Neural progenitor cell (in vitro differentiated cells): ENCODE measurements at regions not wholly inside any gene's neighbourhood (a gene's known extent, or its start where the extent isn't known, plus 50 kb on each side); places are given as distances from the start of the nearest gene placed in this dataset.

Source experiments
- DNase-seq: peaks from one replicate; pipeline ENCODE4 v3.0.0-alpha.2; 2016; ENCODE audit warnings: low spot score
- H2AFZ ChIP-seq: fragments of 200-600 bp; sonication (generic); replicated peaks from 2 replicates; pipeline ENCODE4 v1.6.1; 2016; ENCODE audit warnings: antibody characterized with exemption
- H3F3A ChIP-seq: fragments of 200-600 bp; sonication (generic); 2 replicates; pipeline ENCODE4 v1.6.1; 2016; ENCODE audit warnings: antibody characterized with exemption, low read depth
- H3K27ac ChIP-seq: fragments of 200-600 bp; sonication (generic); 2 replicates; pipeline ENCODE4 v1.5.1; 2016; ENCODE audit warnings: mild to moderate bottlenecking
- H3K27me3 ChIP-seq: fragments of 200-600 bp; sonication (generic); 2 replicates; pipeline ENCODE4 v1.6.1; 2016; ENCODE audit warnings: mild to moderate bottlenecking, moderate library complexity
- H3K36me3 ChIP-seq: fragments of 200-600 bp; sonication (generic); 2 replicates; pipeline ENCODE4 v1.5.1; 2016
- H3K4me1 ChIP-seq: fragments of 200-600 bp; sonication (generic); 2 replicates; pipeline ENCODE4 v1.6.1; 2016; ENCODE audit warnings: mixed run types
- H3K4me2 ChIP-seq: fragments of 200-600 bp; sonication (generic); 2 replicates; pipeline ENCODE4 v1.6.1; 2016
- H3K4me3 ChIP-seq: fragments of 200-600 bp; sonication (generic); 2 replicates; pipeline ENCODE4 v1.5.1; 2016
- H3K79me2 ChIP-seq: fragments of 200-600 bp; sonication (generic); 2 replicates; pipeline ENCODE4 v1.6.1; 2016; ENCODE audit warnings: low read depth
- H3K9ac ChIP-seq: fragments of 200-600 bp; sonication (generic); 2 replicates; pipeline ENCODE4 v1.6.1; 2016
- H3K9me3 ChIP-seq: fragments of 200-600 bp; sonication (generic); 2 replicates; pipeline ENCODE4 v1.5.1; 2016; ENCODE audit warnings: low read depth
- H4K20me1 ChIP-seq: fragments of 200-600 bp; sonication (generic); 2 replicates; pipeline ENCODE4 v1.6.1; 2016; ENCODE audit warnings: low read depth
- H3K27ac Mint-ChIP-seq: 3 replicates; pipeline ENCODE4 v1.8.0; 2021; ENCODE audit warnings: mixed read lengths
- H3K27me3 Mint-ChIP-seq: 2 replicates; pipeline ENCODE4 v1.8.0; 2022; ENCODE audit warnings: low read depth, mild to moderate bottlenecking, inconsistent platforms, moderate library complexity, mixed read lengths; ENCODE audit not compliant: insufficient read depth
- H3K36me3 Mint-ChIP-seq: 3 replicates; pipeline ENCODE4 v1.8.0; 2021; ENCODE audit warnings: mixed read lengths
- H3K4me1 Mint-ChIP-seq: 3 replicates; pipeline ENCODE4 v1.8.0; 2021; ENCODE audit warnings: mixed read lengths
- H3K4me3 Mint-ChIP-seq: 3 replicates; pipeline ENCODE4 v1.8.0; 2021; ENCODE audit warnings: mild to moderate bottlenecking, moderate library complexity, mixed read lengths
- H3K9me3 Mint-ChIP-seq: 3 replicates; pipeline ENCODE4 v1.8.0; 2020; ENCODE audit warnings: mixed read lengths
- EZH2 ChIP-seq: fragments of 200-600 bp; sonication (generic); IDR thresholded peaks from 2 replicates; pipeline ENCODE4 v1.6.1; 2017; ENCODE audit warnings: antibody characterized with exemption, mild to moderate bottlenecking, moderate library complexity
- EZH2phosphoT487 ChIP-seq: fragments of 200-600 bp; sonication (generic); IDR thresholded peaks from 2 replicates; pipeline ENCODE4 v1.6.1; 2017; ENCODE audit warnings: antibody characterized with exemption
- TF ChIP-seq, protein P1 (sequence below): fragments of 200-600 bp; sonication (generic); IDR thresholded peaks from 2 replicates; pipeline ENCODE4 v1.5.1; 2017; ENCODE audit warnings: antibody characterized with exemption, mild to moderate bottlenecking

DNA sequence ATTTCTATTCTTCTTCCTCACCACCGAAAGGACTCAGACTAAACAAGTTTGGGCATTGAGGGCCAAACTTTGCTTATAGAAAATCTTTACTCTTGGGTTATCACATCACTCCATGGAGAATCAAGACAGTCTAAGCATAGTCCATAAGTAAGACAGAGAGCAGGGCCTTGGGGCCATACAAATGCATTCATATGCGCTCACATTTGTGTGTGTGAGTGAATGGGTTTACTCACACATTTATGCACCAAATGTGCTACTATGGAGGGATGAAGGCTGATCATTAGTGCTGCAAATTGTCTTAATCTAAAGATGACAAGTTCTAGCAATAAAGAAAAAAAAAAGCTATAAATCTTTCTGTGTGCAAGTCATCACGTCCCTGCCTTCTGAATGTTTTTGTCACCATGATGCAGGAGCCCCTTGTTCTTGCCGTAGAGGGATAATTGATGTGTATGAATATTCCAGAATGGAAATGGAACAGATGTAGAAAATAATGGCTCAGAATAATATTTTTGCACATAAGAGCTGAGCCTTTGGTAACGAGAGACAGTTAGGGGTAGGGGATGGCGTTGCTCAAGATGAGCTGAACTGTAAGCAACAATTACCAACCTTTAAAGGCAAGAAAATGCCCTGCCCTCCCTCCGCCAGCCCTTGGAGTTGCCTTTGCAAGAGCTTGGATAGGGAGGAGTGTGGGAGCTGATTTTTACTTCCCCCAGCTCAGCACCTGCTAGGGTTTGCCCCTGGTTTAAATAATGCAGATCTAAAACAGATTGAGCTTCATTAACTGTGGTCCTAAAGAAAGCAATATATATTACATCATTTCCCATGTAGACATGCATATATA lies 52.3 kb upstream of the IKBKE start:
- no peak overlapping the region for H3K9ac ChIP-seq
- H3K4me3 ChIP-seq = no peak overlapping the region
- no peak overlapping the region for H3K4me3 Mint-ChIP-seq
- DNase-seq = no peak
- H3K4me1 ChIP-seq = no peaks in the 10 kb centered on the region
- H3K4me1 Mint-ChIP-seq = peaks cover 23% of the 10 kb centered on the region
- H3K27ac ChIP-seq = no peak overlapping the region
- no peaks in the 10 kb centered on the region for H3F3A ChIP-seq
- H3K9me3 ChIP-seq = no peaks in the 10 kb centered on the region
- no peaks in the 10 kb centered on the region for H3K79me2 ChIP-seq
- H3K27ac Mint-ChIP-seq = no peak overlapping the region
- no peaks in the 10 kb centered on the region for H3K27me3 Mint-ChIP-seq
- H3K4me2 ChIP-seq = no peak overlapping the region
- H3K9me3 Mint-ChIP-seq = no peaks in the 10 kb centered on the region
- H3K36me3 Mint-ChIP-seq = peaks cover 35% of the 10 kb centered on the region
- H4K20me1 ChIP-seq = peaks cover under 1% of the 10 kb centered on the region
- no peaks in the 10 kb centered on the region for H3K36me3 ChIP-seq
- H3K27me3 ChIP-seq = no peaks in the 10 kb centered on the region
- no peak overlapping the region for H2AFZ ChIP-seq
- TF ChIP-seq EZH2phosphoT487 = no peak
- no peak for TF ChIP-seq EZH2
- TF ChIP-seq, protein P1, sequence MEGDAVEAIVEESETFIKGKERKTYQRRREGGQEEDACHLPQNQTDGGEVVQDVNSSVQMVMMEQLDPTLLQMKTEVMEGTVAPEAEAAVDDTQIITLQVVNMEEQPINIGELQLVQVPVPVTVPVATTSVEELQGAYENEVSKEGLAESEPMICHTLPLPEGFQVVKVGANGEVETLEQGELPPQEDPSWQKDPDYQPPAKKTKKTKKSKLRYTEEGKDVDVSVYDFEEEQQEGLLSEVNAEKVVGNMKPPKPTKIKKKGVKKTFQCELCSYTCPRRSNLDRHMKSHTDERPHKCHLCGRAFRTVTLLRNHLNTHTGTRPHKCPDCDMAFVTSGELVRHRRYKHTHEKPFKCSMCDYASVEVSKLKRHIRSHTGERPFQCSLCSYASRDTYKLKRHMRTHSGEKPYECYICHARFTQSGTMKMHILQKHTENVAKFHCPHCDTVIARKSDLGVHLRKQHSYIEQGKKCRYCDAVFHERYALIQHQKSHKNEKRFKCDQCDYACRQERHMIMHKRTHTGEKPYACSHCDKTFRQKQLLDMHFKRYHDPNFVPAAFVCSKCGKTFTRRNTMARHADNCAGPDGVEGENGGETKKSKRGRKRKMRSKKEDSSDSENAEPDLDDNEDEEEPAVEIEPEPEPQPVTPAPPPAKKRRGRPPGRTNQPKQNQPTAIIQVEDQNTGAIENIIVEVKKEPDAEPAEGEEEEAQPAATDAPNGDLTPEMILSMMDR = no peak

DNA sequence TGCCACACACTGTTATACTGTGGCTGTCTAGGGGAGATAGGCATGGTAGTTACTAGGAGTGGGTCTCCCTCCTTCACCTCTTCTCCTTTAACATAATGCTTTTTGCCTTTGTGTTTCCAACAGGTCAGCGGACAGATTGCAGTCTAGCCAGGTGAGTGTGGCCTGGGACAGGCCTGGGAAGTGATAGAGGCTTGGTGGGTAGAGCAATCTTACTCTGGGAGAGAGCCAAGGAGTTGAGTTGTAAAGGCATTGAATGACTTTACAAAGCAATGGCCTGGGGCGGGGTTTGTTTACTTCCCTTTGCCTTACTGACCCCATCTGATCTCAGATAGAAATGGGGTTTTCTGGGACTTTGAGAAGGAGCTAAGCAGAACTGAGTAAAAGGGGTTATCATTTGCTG lies 51.0 kb upstream of the IKBKE start:
- TF ChIP-seq, protein P1 = no peak
- TF ChIP-seq EZH2 (no peak), EZH2phosphoT487 (no peak)
- H3K9me3 ChIP-seq = no peaks in the 10 kb centered on the region
- Mint-ChIP-seq H3K27ac (no peak overlapping the region), H3K4me3 (no peak overlapping the region), H3K9me3 (no peaks in the 10 kb centered on the region), H3K36me3 (peaks cover 38% of the 10 kb centered on the region), H3K27me3 (no peaks in the 10 kb centered on the region), H3K4me1 (peaks cover 17% of the 10 kb centered on the region)
- H4K20me1 ChIP-seq = no peaks in the 10 kb centered on the region
- H3K79me2 ChIP-seq = no peaks in the 10 kb centered on the region
- H3K4me1 ChIP-seq = no peaks in the 10 kb centered on the region
- no peaks in the 10 kb centered on the region for H3F3A ChIP-seq
- no peaks in the 10 kb centered on the region for H3K27me3 ChIP-seq
- H2AFZ ChIP-seq = no peak overlapping the region
- H3K4me3 ChIP-seq = no peak overlapping the region
- DNase-seq = no peak
- no peak overlapping the region for H3K27ac ChIP-seq
- H3K9ac ChIP-seq = no peak overlapping the region
- H3K4me2 ChIP-seq = no peak overlapping the region
- no peaks in the 10 kb centered on the region for H3K36me3 ChIP-seq

DNA sequence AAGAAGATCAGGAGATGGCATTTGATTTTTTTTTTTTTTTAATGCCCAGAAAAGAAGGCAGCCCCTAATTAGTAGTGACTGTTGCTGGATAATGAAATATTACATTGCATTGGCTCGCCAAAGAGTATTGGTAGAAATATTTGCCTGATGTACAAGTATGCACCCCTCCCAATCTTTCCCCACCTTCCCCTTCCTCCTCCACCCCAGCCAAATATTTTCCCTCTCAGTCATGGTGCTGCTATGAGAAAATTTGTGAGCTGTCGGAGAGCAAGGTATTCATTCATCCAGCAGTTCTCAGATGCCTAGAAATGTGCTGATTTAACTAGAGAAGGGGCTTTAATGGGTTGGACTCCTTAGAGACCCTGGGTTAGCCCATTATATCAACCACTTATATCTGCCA lies 50.5 kb upstream of the IKBKE start:
- H3K9me3 ChIP-seq = no peaks in the 10 kb centered on the region
- no peak for DNase-seq
- H2AFZ ChIP-seq = no peak overlapping the region
- no peak overlapping the region for H3K4me2 ChIP-seq
- H3K9ac ChIP-seq = no peak overlapping the region
- H3K4me1 ChIP-seq = no peaks in the 10 kb centered on the region
- no peaks in the 10 kb centered on the region for H3K79me2 ChIP-seq
- H3K4me3 ChIP-seq = no peak overlapping the region
- no peak overlapping the region for H3K27ac ChIP-seq
- Mint-ChIP-seq H3K4me3 (no peak overlapping the region), H3K27me3 (no peaks in the 10 kb centered on the region), H3K27ac (no peak overlapping the region), H3K9me3 (no peaks in the 10 kb centered on the region), H3K4me1 (peaks cover 15% of the 10 kb centered on the region), H3K36me3 (peaks cover 34% of the 10 kb centered on the region)
- TF ChIP-seq EZH2phosphoT487 (no peak), EZH2 (no peak)
- TF ChIP-seq, protein P1 = no peak
- no peaks in the 10 kb centered on the region for H3K27me3 ChIP-seq
- no peaks in the 10 kb centered on the region for H3F3A ChIP-seq
- H3K36me3 ChIP-seq = no peaks in the 10 kb centered on the region
- no peaks in the 10 kb centered on the region for H4K20me1 ChIP-seq
